ENCODE measurements at regions not wholly inside any gene's neighbourhood (a gene's known extent, or its start where the extent isn't known, plus 50 kb on each side); places are given as distances from the start of the nearest gene placed in this dataset.

DNA sequence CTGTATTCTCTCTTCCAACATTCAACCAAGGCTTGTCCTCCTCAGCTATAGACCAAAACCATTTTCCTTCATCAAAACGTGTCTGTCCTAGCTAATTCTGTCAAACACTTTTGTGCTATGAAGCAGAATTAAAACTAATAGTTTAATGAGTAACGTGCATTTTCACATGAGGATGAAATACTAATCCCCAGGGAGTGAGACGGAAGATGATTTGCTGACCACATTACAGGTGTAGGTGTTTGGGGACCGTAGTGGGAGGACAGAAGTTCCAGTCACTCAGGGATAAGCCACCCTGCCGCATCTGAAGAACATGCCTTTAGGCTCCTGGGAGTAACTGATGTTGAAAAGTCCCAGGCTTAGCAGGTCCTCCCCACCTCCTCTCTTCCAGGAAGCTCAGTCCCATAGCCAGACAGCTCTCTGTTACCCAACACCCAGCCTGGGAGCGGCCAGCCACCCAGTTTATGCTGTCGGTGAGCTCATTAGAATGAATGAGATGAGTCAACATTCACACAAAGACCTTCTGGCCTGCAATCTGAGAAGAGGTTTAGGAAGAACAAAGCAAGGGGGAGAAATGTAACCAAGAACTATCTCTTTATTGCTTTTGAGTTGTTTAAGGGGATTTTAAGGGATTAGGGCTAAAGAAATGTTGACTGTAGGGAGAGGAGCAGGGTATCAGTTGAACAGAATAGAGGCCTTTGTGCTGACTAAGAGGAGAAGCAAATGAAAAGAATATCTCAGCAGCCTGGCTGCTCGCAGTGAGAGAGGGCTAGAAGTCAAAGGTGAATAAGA, 122.5 kb downstream of the FOXI3 start:
- Histone ChIP-seq H3K27ac (ENCODE audit: low read length) (no peak overlapping the region), H3K4me3 (ENCODE audit: low read length) (no peak overlapping the region), H3K9me3 (ENCODE audit: control insufficient read depth, low read length) (no peaks in the 10 kb centered on the region), H3K27me3 (ENCODE audit: control insufficient read depth, insufficient read depth) (no peaks in the 10 kb centered on the region), H3K4me1 (ENCODE audit: control insufficient read depth, insufficient read depth, low read length) (no peaks in the 10 kb centered on the region)
- ATAC-seq (no peak), DNase-seq (no peak)
- WGBS, result 60% methylated on average over 8 of the region's 8 CpGs
- intact Hi-C loops (cut with DNase I), result no loop called here

DNA sequence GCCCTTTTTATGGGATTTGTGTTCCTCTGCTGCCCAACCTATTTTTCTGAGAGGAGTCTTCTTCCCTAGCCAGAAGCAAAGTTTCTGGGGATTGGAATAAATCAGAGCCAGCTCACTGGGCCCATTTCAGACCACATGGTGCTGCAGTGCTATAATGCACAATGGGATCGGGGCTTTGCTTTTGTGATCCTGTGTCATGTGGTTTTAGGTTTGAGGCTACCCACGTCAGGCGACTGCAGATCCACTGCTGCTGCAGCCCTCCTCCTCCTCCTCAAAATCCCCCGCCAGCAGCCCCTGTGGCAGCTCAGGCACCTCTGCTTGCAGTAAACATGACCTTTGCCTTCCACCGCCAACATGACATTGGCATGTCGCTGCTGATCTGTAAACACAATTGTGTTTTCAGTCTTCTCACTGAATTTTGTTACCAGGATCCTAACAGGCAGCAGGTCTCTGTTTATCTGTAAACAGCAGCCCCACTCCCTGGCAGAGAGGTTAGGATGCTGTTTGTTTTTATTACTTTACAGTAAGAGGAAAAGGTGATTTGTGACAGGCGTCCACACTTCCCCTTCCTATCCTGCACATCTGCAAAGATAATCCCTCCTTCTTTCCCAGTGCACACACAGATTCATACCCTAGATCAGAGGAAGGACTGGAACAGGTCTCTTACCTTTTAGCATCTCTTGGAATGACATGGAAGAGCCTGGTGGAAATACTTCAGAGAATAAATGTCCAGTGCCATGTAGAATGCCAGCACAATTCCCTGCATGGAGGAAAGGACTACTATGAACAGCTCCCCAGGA, 130.8 kb downstream of the FOXI3 start:
- no peak overlapping the region for H3K4me3 ChIP-seq (ENCODE audit: low read length)
- no peaks in the 10 kb centered on the region for H3K4me1 ChIP-seq (ENCODE audit: control insufficient read depth, insufficient read depth, low read length)
- no peak overlapping the region for H3K27ac ChIP-seq (ENCODE audit: low read length)
- no peak for ATAC-seq
- no peak for DNase-seq
- H3K27me3 ChIP-seq (ENCODE audit: control insufficient read depth, insufficient read depth), result no peaks in the 10 kb centered on the region
- 32% methylated on average over 7 of the region's 7 CpGs for WGBS
- intact Hi-C loops (cut with DNase I), result no loop called here
- H3K9me3 ChIP-seq (ENCODE audit: control insufficient read depth, low read length), result no peaks in the 10 kb centered on the region

DNA sequence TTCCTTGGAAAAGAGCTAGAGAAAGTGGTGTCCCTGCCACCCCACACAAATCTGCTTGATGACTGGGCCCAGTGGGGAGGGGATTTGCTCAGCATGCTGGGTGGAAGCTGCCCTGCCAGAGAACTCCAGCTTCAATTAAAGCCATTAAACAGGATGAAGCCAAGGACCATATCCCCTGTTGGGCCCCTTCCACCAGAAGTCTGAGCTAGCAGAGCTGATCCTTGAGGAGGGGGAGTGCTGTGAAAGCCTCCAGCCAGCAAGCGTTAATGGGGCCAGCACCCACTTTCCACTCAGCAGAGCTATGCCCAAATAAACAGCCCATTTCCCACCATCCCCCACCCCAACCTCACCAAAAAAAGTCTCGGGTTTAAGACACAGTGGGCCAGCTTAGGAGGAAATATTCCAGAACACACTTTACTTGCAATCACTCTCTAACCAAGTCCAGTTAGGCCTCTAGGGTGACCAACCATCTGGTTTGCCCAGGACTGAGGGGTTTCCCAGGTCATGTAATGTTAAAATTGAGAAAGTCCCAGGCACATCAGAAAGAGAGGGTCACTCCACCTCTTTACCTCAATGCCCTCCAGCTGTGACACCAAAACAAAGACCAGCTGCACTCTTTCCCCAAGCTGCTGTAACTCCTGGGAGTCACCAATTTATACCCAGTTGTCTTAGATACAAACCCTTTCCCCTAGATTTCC, 132.3 kb downstream of the FOXI3 start:
- intact Hi-C loops (cut with DNase I), result no loop called here
- 71% methylated on average over 2 of the region's 2 CpGs for WGBS

DNA sequence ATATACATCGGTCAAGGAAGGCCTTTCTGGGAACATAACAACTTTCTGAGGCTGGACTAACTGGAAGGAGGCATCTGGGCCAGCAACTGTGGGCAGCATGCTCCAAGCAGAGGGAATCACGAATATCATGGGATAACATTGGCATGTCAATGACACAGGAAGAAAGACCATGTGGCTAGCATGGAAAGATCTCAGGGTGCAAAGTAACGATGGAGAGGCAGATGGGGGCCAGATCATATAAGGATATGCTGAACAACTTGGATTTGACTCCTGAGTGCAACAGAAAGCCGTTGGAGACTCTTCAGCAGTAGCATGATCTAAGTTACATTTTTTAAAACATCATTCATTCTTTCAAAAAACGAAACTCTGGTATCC, 133.6 kb downstream of the FOXI3 start:
- no peak for DNase-seq
- ATAC-seq, result no peak
- no peaks in the 10 kb centered on the region for H3K4me1 ChIP-seq (ENCODE audit: control insufficient read depth, insufficient read depth, low read length)
- no peaks in the 10 kb centered on the region for H3K27me3 ChIP-seq (ENCODE audit: control insufficient read depth, insufficient read depth)
- intact Hi-C loops (cut with DNase I), result no loop called here
- no peaks in the 10 kb centered on the region for H3K9me3 ChIP-seq (ENCODE audit: control insufficient read depth, low read length)
- WGBS, result 72% methylated on average over 5 of the region's 5 CpGs
- no peak overlapping the region for H3K27ac ChIP-seq (ENCODE audit: low read length)
- no peak overlapping the region for H3K4me3 ChIP-seq (ENCODE audit: low read length)

More for the DNA sequence above, 132.3 kb downstream of the FOXI3 start:
- no peak for DNase-seq
- Histone ChIP-seq H3K4me3 (ENCODE audit: low read length) (no peak overlapping the region), H3K9me3 (ENCODE audit: control insufficient read depth, low read length) (no peaks in the 10 kb centered on the region), H3K4me1 (ENCODE audit: control insufficient read depth, insufficient read depth, low read length) (no peaks in the 10 kb centered on the region), H3K27me3 (ENCODE audit: control insufficient read depth, insufficient read depth) (no peaks in the 10 kb centered on the region), H3K27ac (ENCODE audit: low read length) (no peak overlapping the region)
- no peak for ATAC-seq

DNA sequence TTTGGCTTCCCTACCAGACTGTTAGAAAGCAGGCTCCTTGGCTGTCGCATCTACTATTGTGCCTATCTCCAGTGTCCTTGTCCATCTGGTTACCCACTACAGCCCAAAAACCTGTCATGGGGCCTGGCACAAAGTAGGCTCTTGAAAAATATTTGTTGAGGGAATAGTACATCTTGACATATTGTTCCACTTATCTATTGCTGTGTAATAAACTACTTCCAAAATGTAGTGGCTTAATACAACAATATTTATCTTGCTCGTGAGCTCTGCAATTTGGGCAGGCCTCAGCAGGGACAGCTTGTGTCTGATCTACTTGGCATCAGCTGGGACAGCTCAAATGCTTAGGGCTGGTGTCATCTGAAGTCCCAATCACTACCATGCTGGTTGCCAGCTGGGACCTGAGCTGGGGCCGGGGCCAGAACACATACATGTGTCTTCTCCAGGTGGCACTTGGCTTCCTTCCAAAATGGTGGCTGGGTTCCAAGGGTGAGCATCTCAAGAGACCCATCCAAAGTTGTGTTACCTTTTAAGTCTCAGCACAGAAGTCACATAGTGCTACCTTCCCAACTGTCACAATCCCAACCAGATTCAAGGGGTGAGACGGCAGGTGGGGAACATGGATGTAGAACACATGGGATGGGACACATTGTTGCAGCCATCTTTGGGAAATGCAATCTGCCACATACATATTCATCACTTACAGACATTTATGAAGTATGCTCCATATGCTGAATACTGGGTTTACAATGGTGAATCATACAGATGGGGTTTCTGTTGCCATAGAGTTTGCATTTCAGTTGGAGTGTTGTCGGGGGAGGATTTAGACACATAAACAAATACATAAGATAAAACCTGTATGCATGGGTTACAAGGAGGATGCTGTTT, 134.2 kb downstream of the FOXI3 start:
- Histone ChIP-seq H3K27me3 (ENCODE audit: control insufficient read depth, insufficient read depth) (no peaks in the 10 kb centered on the region), H3K4me3 (ENCODE audit: low read length) (no peak overlapping the region), H3K9me3 (ENCODE audit: control insufficient read depth, low read length) (no peaks in the 10 kb centered on the region), H3K27ac (ENCODE audit: low read length) (no peak overlapping the region), H3K4me1 (ENCODE audit: control insufficient read depth, insufficient read depth, low read length) (no peaks in the 10 kb centered on the region)
- intact Hi-C loops (cut with DNase I), result no loop called here
- no peak for DNase-seq
- whole genome bisulfite sequencing, result 84% methylated on average over 5 of the region's 5 CpGs
- no peak for ATAC-seq

DNA sequence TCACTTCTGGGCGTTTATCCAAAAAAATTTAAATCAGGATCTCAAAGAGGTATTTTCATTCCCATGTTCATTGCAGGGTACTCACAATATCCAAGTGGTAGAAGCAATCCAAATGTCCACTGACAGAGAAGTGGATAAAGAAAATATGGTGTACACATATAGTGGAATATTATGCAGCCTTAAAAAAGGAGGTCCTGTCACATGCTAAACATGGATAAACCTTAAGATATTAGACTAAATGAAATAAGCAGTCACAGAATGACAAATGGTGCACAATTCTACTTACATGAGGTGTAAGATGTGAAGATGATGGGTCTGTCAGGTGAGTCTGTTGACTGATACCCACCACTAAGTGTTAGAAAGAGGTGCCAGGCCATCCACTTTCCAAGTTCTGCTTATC, 140.6 kb downstream of the THNSL2 start:
- WGBS, result 83% methylated on average over 1 of the region's 1 CpG
- no peak overlapping the region for H3K27ac ChIP-seq (ENCODE audit: low read length)
- no peak for DNase-seq

DNA sequence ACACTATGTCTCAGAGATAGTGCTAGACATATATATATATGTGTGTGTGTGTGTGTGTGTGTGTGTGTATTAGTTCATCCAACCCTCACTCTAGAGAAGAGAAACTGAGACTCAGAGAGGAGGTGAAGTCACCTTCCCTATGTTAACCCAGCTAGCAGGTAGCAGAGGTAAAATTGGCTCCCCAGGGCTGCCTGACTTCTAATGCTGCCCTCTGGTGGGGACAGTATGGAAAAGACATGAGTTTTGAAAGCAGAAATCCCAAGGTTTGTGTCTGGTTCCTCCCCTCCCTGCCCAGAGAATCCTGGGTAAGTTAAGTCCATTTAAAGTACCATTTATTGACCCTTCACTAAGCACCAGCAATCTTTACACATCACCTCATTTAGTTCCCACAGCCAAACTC, 137.7 kb downstream of the THNSL2 start:
- H3K4me1 ChIP-seq (ENCODE audit: control insufficient read depth, insufficient read depth, low read length), result no peaks in the 10 kb centered on the region
- DNase-seq (no peak), ATAC-seq (no peak)
- H3K27me3 ChIP-seq (ENCODE audit: control insufficient read depth, insufficient read depth), result no peaks in the 10 kb centered on the region
- intact Hi-C loops (cut with DNase I), result loop anchor here in 1 of 4 donors (5.0 kb wide), 1 partner anchor 116 kb away; no protein-coding TSS in a partner anchor
- H3K9me3 ChIP-seq (ENCODE audit: control insufficient read depth, low read length), result no peaks in the 10 kb centered on the region
- no peak overlapping the region for H3K27ac ChIP-seq (ENCODE audit: low read length)
- no peak overlapping the region for H3K4me3 ChIP-seq (ENCODE audit: low read length)

More for the DNA sequence above, 140.6 kb downstream of the THNSL2 start:
- ATAC-seq, result no peak
- Histone ChIP-seq H3K4me1 (ENCODE audit: control insufficient read depth, insufficient read depth, low read length) (no peaks in the 10 kb centered on the region), H3K4me3 (ENCODE audit: low read length) (no peak overlapping the region), H3K9me3 (ENCODE audit: control insufficient read depth, low read length) (no peaks in the 10 kb centered on the region), H3K27me3 (ENCODE audit: control insufficient read depth, insufficient read depth) (no peaks in the 10 kb centered on the region)
- intact Hi-C loops (cut with DNase I), result no loop called here

DNA sequence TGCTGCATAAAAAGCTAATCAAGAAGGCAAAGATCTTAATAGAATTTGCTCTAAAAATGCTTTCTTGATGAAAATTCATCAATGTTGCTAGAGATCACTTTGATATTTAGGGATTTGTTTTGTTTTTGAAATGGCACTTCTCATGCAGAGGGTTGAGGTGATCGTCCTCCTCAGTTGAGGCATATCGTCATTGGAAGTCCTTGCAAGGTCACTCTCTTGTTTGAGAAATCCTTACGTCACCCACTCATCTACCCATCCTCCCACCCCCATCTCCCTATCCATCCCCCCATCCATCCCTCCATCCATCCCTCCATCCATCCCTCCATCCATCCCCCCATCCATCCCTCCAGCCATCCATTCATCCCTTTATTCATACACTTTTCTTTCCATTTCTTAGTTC, 133.7 kb downstream of the THNSL2 start:
- Histone ChIP-seq H3K27me3 (ENCODE audit: control insufficient read depth, insufficient read depth) (no peaks in the 10 kb centered on the region), H3K4me1 (ENCODE audit: control insufficient read depth, insufficient read depth, low read length) (no peaks in the 10 kb centered on the region), H3K27ac (ENCODE audit: low read length) (no peak overlapping the region), H3K4me3 (ENCODE audit: low read length) (no peak overlapping the region), H3K9me3 (ENCODE audit: control insufficient read depth, low read length) (no peaks in the 10 kb centered on the region)
- ATAC-seq, result no peak
- 83% methylated on average over 3 of the region's 3 CpGs for WGBS
- no peak for DNase-seq
- intact Hi-C loops (cut with DNase I), result no loop called here

DNA sequence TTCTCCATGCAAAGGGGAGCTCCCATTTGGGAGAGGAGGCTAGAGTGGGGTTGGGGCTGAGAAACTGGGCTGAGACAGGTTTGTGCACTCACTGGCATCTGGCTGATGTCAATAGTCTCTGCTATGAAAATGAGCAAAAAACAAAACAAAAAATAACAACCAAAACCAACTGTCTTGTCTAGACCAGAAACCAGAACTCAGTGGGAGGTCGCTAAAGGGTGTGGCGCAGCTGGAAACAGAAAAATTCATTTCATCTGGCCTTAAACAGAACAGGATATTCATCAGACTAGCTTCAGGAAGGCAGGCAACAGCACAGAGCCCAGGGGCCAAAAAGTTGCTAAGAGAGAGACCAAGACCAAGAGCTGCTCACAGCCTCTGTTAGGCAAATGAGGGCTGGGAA, 126.1 kb downstream of the THNSL2 start:
- no peaks in the 10 kb centered on the region for H3K27me3 ChIP-seq (ENCODE audit: control insufficient read depth, insufficient read depth)
- no peaks in the 10 kb centered on the region for H3K4me1 ChIP-seq (ENCODE audit: control insufficient read depth, insufficient read depth, low read length)
- no peak overlapping the region for H3K27ac ChIP-seq (ENCODE audit: low read length)
- WGBS, result 87% methylated on average over 2 of the region's 2 CpGs
- H3K4me3 ChIP-seq (ENCODE audit: low read length), result no peak overlapping the region
- DNase-seq (no peak), ATAC-seq (no peak)
- H3K9me3 ChIP-seq (ENCODE audit: control insufficient read depth, low read length), result no peaks in the 10 kb centered on the region
- intact Hi-C loops (cut with DNase I), result no loop called here

DNA sequence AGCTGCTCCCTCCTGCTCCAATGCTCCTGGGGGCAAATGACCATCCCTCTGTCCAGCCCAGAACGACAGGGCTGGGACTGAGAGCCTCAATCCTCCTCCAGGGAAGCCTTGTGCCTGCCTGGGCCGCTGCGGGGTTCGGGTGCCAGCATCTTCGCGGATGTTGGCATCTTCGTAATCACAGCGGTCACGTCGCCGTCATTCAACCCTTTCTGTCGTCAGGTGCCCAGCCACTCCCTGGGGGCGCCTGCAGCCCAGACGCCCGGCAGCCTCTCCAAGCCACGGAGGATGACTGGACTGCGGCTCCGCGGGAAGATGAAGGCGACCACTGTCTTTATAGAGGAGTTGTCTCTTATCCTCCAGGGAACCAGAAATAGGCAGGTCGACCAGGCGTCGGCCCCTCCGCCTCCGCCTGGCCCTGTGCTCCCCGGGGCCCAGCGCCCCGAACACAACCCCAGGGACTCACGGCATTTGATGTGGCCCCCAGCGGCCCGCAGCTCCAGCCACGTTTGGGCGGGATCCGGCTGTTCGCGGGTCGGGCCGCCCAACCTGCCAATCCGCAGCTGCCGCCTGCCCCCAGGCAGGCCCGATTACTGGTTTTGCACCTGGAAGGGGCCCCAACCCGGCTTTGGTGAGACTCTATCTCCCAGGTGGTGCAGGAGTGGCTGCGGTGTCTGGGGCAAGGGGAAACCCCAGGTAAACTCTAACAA, 113.9 kb downstream of the THNSL2 start:
- Histone ChIP-seq H3K9me3 (ENCODE audit: control insufficient read depth, low read length) (no peaks in the 10 kb centered on the region), H3K27me3 (ENCODE audit: control insufficient read depth, insufficient read depth) (no peaks in the 10 kb centered on the region), H3K27ac (ENCODE audit: low read length) (no peak overlapping the region), H3K4me1 (ENCODE audit: control insufficient read depth, insufficient read depth, low read length) (no peaks in the 10 kb centered on the region), H3K4me3 (ENCODE audit: low read length) (no peak overlapping the region)
- DNase-seq, result peak in 1 of 3 donors; percentile 25
- intact Hi-C loops (cut with DNase I), result no loop called here
- 30% methylated on average over 43 of the region's 43 CpGs for WGBS
- ATAC-seq, result no peak
